Common myeloid progenitor, CD34-positive (primary cell): ENCODE measurements at regions not wholly inside any gene's neighbourhood (a gene's known extent, or its start where the extent isn't known, plus 50 kb on each side); places are given as distances from the start of the nearest gene placed in this dataset.

Experiments
- CTCF ChIA-PET: fragments of 350-600 bp; sonication (Branson Sonifier 250); formaldehyde crosslinking; loops from one replicate; lab custom pipeline; 2021; ENCODE audit warnings: antibody characterized with exemption; lab: Charles Lee
- POLR2A ChIA-PET: fragments of 350-600 bp; sonication (Branson Sonifier 250); formaldehyde crosslinking; loops from one replicate; lab custom pipeline; 2021; ENCODE audit warnings: antibody characterized with exemption; lab: Charles Lee
- DNase-seq, 3 donors: peaks; one replicate each; pipeline versions ENCODE4 v3.0.0 to v3.0.0-alpha.2; 2013
- H3K27ac ChIP-seq, 2 experiments: 1 replicate in 1 of 2; 2 replicates in 1 of 2; pipeline ENCODE4 v1.7.0; 2013; ENCODE audit warnings: inconsistent platforms in 2 of 2, low read length in 2 of 2, mild to moderate bottlenecking in 2 of 2, low read depth in 1 of 2, moderate library complexity in 1 of 2; ENCODE audit not compliant: severe bottlenecking in 2 of 2, insufficient read depth in 1 of 2, poor library complexity in 1 of 2
- H3K27me3 ChIP-seq, 5 experiments: replicated peaks in 2 of 5; 1 replicate in 3 of 5; 2 replicates in 2 of 5; pipeline versions ENCODE4 v1.6.1 to v1.7.0; 2013; ENCODE audit warnings: low read length in 4 of 5, mild to moderate bottlenecking in 2 of 5, moderate library complexity in 2 of 5, inconsistent platforms in 1 of 5; ENCODE audit not compliant: insufficient read depth in 5 of 5, control insufficient read depth in 4 of 5
- H3K36me3 ChIP-seq, 4 experiments: 1 replicate in 2 of 4; 2 replicates in 2 of 4; pipeline versions ENCODE4 v1.6.1 to v1.7.0; 2013; ENCODE audit warnings: low read length in 3 of 4, control low read depth in 1 of 4, mild to moderate bottlenecking in 1 of 4; ENCODE audit not compliant: control insufficient read depth in 4 of 4, insufficient read depth in 4 of 4
- H3K4me1 ChIP-seq, 4 experiments: 1 replicate in 3 of 4; 2 replicates in 1 of 4; pipeline versions ENCODE4 v1.6.1 to v1.7.1; 2013; ENCODE audit warnings: low read length in 3 of 4, mild to moderate bottlenecking in 3 of 4, control low read depth in 1 of 4, inconsistent platforms in 1 of 4, moderate library complexity in 1 of 4; ENCODE audit not compliant: control insufficient read depth in 4 of 4, insufficient read depth in 4 of 4; ENCODE audit errors: control extremely low read depth in 1 of 4
- H3K4me3 ChIP-seq, 7 experiments: 1 replicate in 4 of 7; 2 replicates in 3 of 7; pipeline versions ENCODE4 v1.5.1 to v1.7.0; 2013; ENCODE audit warnings: mild to moderate bottlenecking in 7 of 7, low read length in 6 of 7, moderate library complexity in 6 of 7, inconsistent platforms in 2 of 7, low read depth in 2 of 7, control low read depth in 1 of 7; ENCODE audit not compliant: insufficient read depth in 4 of 7, control insufficient read depth in 1 of 7; ENCODE audit errors: extremely low read depth in 1 of 7
- H3K9me3 ChIP-seq, 5 experiments: 1 replicate in 4 of 5; 2 replicates in 1 of 5; pipeline versions ENCODE4 v1.6.1 to v1.7.1; 2013; ENCODE audit warnings: low read length in 4 of 5, mild to moderate bottlenecking in 2 of 5, inconsistent platforms in 1 of 5, low read depth in 1 of 5, moderate library complexity in 1 of 5; ENCODE audit not compliant: control insufficient read depth in 4 of 5, insufficient read depth in 2 of 5; ENCODE audit errors: control extremely low read depth in 1 of 5
- WGBS: methylation state at CpG from one replicate; pipeline ENCODE4 v1.1.5; 2013; ENCODE audit not compliant: insufficient coverage; 5-methylcytosine and 5-hydroxymethylcytosine counted together

GRCh38 chr12:111091051-111091450, 170.7 kb upstream of the MYL2 start:
- DNase-seq, result peak in 1 of 3 donors; percentile 22
- Histone ChIP-seq H3K9me3 (no peaks in the 10 kb centered on the region), H3K4me3 (no peak overlapping the region), H3K36me3 (no peaks in the 10 kb centered on the region), H3K27ac (no peak overlapping the region), H3K4me1 (peaks cover 3 to 30% (median 22%) of the 10 kb centered on the region in 4 experiments), H3K27me3 (peaks cover 0 to 2% (median 0%) of the 10 kb centered on the region in 5 experiments)
- ChIA-PET POLR2A (no interaction called here), CTCF (interaction anchor here (0.9 kb wide), 1 partner anchor 203 kb away, joined by 3 read pairs; no protein-coding TSS in a partner anchor)
- WGBS, result 48% methylated on average over 11 of the region's 11 CpGs

DNA sequence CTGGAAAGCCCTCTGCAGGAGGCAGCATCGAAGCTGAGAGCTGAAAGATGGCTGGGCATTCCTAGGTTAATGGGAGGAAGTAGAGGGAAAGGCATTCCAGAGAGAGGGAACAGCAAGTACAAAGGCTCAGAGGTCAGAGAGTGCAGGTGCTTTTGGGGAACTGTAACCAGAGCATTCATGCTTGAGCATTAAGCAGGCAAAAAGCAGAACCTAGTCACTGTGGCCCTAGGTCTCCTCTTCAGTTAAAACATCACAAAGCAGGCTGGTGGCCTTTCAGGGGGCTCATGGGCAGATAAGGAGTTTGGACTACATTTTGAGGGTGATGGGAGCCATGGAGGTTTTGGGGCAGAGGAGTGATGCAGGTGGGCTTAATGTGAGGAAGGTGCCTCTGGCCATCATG, 169.2 kb upstream of the MYL2 start:
- DNase-seq, result no peak
- no peak overlapping the region for H3K27ac ChIP-seq
- peaks cover 3 to 30% (median 22%) of the 10 kb centered on the region in 4 experiments for H3K4me1 ChIP-seq
- 100% methylated on average over 1 of the region's 1 CpG for WGBS
- peaks cover 0 to 2% (median 0%) of the 10 kb centered on the region in 5 experiments for H3K9me3 ChIP-seq
- H3K27me3 ChIP-seq, result peaks cover 0 to 4% (median 0%) of the 10 kb centered on the region in 5 experiments
- CTCF ChIA-PET, result no interaction called here
- POLR2A ChIA-PET, result no interaction called here
- no peak overlapping the region for H3K4me3 ChIP-seq
- no peaks in the 10 kb centered on the region for H3K36me3 ChIP-seq

- DNase-seq, result no peak
- WGBS, result 97% methylated on average over 9 of the region's 9 CpGs
Measured at GRCh38 chr12:111088409-111088808, 168.0 kb upstream of the MYL2 start.

GRCh38 chr12:111086947-111087700, 166.7 kb upstream of the MYL2 start:
- CTCF ChIA-PET, result interaction anchor here (1.5 kb wide), 1 partner anchor 11 kb away, joined by 4 read pairs; no protein-coding TSS in a partner anchor

More at GRCh38 chr12:111088409-111088808, 168.0 kb upstream of the MYL2 start:
- H3K27me3 ChIP-seq, result peaks cover 0 to 4% (median 0%) of the 10 kb centered on the region in 5 experiments
- H3K36me3 ChIP-seq, result no peaks in the 10 kb centered on the region
- peaks cover 0 to 2% (median 0%) of the 10 kb centered on the region in 5 experiments for H3K9me3 ChIP-seq
- POLR2A ChIA-PET, result no interaction called here
- H3K4me3 ChIP-seq, result no peak overlapping the region
- no peak overlapping the region for H3K27ac ChIP-seq
- CTCF ChIA-PET, result no interaction called here
- peaks cover 0 to 22% (median 14%) of the 10 kb centered on the region in 4 experiments for H3K4me1 ChIP-seq

GRCh38 chr12:111085096-111085495, 164.7 kb upstream of the MYL2 start:
- ChIA-PET POLR2A (no interaction called here), CTCF (no interaction called here)
- Histone ChIP-seq H3K4me3 (no peak overlapping the region), H3K36me3 (no peaks in the 10 kb centered on the region), H3K4me1 (no peaks in the 10 kb centered on the region), H3K9me3 (peaks cover 0 to 2% (median 0%) of the 10 kb centered on the region in 5 experiments), H3K27me3 (peaks cover 0 to 4% (median 0%) of the 10 kb centered on the region in 5 experiments), H3K27ac (no peak overlapping the region)
- no CpG with 5 or more reads among the region's 1 CpG for WGBS
- no peak for DNase-seq

More at GRCh38 chr12:111086947-111087700, 166.7 kb upstream of the MYL2 start:
- Histone ChIP-seq H3K36me3 (no peaks in the 10 kb centered on the region), H3K27ac (no peak overlapping the region), H3K4me1 (peaks cover 0 to 15% (median 7%) of the 10 kb centered on the region in 4 experiments), H3K4me3 (no peak overlapping the region), H3K9me3 (peaks cover 0 to 2% (median 0%) of the 10 kb centered on the region in 5 experiments), H3K27me3 (peaks cover 0 to 4% (median 0%) of the 10 kb centered on the region in 5 experiments)
- no peak for DNase-seq
- WGBS, result 94% methylated on average over 9 of the region's 12 CpGs
- POLR2A ChIA-PET, result no interaction called here

- H3K4me3 ChIP-seq, result no peak overlapping the region
- POLR2A ChIA-PET, result no interaction called here
- CTCF ChIA-PET, result no interaction called here
- no peak for DNase-seq
- H3K27me3 ChIP-seq, result peaks cover 0 to 4% (median 0%) of the 10 kb centered on the region in 5 experiments
- H3K36me3 ChIP-seq, result no peaks in the 10 kb centered on the region
- H3K27ac ChIP-seq, result no peak overlapping the region
- 95% methylated on average over 12 of the region's 15 CpGs for WGBS
- peaks cover 0 to 2% (median 0%) of the 10 kb centered on the region in 5 experiments for H3K9me3 ChIP-seq
- no peaks in the 10 kb centered on the region for H3K4me1 ChIP-seq
Measured at GRCh38 chr12:111084605-111085004, 164.2 kb upstream of the MYL2 start.

DNA sequence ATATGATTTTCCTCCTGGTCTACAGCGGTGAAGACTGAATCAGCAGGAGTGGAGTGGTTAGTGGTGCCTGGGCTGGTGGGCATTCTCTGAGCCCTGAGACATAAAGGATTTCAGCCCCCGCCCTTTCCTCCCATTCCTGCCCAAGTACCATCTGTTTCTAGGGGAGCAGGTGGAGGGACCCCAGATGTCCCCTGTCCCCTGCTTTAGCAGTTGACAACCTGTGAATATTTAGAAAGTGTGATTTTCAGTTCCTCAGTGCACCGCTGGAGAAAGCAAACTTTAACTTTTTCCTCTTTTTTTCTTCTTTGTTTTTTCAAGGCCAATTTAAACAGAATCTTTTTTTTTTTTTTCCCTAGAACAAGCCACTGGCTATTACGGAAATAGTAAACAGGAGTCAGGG, 163.8 kb upstream of the MYL2 start:
- peaks cover 0 to 2% (median 0%) of the 10 kb centered on the region in 5 experiments for H3K9me3 ChIP-seq
- ChIA-PET CTCF (no interaction called here), POLR2A (no interaction called here)
- peaks cover 0 to 4% (median 0%) of the 10 kb centered on the region in 5 experiments for H3K27me3 ChIP-seq
- H3K4me3 ChIP-seq, result no peak overlapping the region
- 50% methylated on average over 1 of the region's 4 CpGs for WGBS
- DNase-seq, result no peak
- no peaks in the 10 kb centered on the region for H3K4me1 ChIP-seq
- no peak overlapping the region for H3K27ac ChIP-seq
- no peaks in the 10 kb centered on the region for H3K36me3 ChIP-seq
